Tibial artery (tissue), 4 donors: ENCODE measurements at regions not wholly inside any gene's neighbourhood (a gene's known extent, or its start where the extent isn't known, plus 50 kb on each side); places are given as distances from the start of the nearest gene placed in this dataset.

Experiments
- DNase-seq, 2 donors: peaks; one replicate each; pipeline ENCODE4 v3.0.0-alpha.2; 2019
- H3K27ac ChIP-seq, 2 donors: fragments of 200-600 bp; sonication (generic) in 1 of 2; 1 replicate in 1 of 2; 2 replicates in 1 of 2; pipeline ENCODE4 v1.5.1; 2018 to 2019; ENCODE audit warnings: mild to moderate bottlenecking in 1 of 2
- H3K27me3 ChIP-seq, 2 donors: fragments of 200-600 bp; sonication (generic) in 1 of 2; one replicate each; pipeline versions ENCODE4 v1.5.1 to v1.6.0; 2016 to 2019
- H3K36me3 ChIP-seq, 3 donors: fragments of 200-600 bp; sonication (generic) in 2 of 3; one replicate each; pipeline ENCODE4 v1.5.1; 2016 to 2019; ENCODE audit warnings: mild to moderate bottlenecking in 2 of 3
- H3K4me1 ChIP-seq, 4 donors: fragments of 200-600 bp; sonication (generic) in 2 of 4; 1 replicate in 3 of 4; 2 replicates in 1 of 4; pipeline ENCODE4 v1.5.1; 2016 to 2019
- H3K4me3 ChIP-seq, 2 donors: fragments of 200-600 bp; sonication (generic) in 1 of 2; 1 replicate in 1 of 2; 2 replicates in 1 of 2; pipeline ENCODE4 v1.5.1; 2018 to 2019; ENCODE audit warnings: mild to moderate bottlenecking in 2 of 2
- H3K9me3 ChIP-seq, 3 donors: fragments of 200-600 bp; sonication (generic) in 1 of 3; one replicate each; pipeline ENCODE4 v1.5.1; 2016 to 2019
- intact Hi-C: fragments of 100-400 bp; cut with DNase I; formaldehyde crosslinking; loops from one replicate; pipeline ENCODE4 v1.15.0; 2023; ENCODE audit warnings: low total_unique reads
- TF ChIP-seq, protein P1 (sequence below), 2 experiments: fragments of 200-600 bp in 1 of 2; fragments of 450-650 bp in 1 of 2; IDR thresholded peaks; one replicate each; pipeline ENCODE4 v1.5.1; 2017 to 2019; ENCODE audit warnings: antibody characterized with exemption in 2 of 2, mild to moderate bottlenecking in 1 of 2, moderate library complexity in 1 of 2

- Histone ChIP-seq H3K4me1 (no peaks in the 10 kb centered on the region), H3K36me3 (no peaks in the 10 kb centered on the region), H3K4me3 (no peak overlapping the region), H3K27me3 (peaks cover 0 to 8% of the 10 kb centered on the region in 2 donors), H3K27ac (no peak overlapping the region), H3K9me3 (no peaks in the 10 kb centered on the region)
- TF ChIP-seq, protein P1, sequence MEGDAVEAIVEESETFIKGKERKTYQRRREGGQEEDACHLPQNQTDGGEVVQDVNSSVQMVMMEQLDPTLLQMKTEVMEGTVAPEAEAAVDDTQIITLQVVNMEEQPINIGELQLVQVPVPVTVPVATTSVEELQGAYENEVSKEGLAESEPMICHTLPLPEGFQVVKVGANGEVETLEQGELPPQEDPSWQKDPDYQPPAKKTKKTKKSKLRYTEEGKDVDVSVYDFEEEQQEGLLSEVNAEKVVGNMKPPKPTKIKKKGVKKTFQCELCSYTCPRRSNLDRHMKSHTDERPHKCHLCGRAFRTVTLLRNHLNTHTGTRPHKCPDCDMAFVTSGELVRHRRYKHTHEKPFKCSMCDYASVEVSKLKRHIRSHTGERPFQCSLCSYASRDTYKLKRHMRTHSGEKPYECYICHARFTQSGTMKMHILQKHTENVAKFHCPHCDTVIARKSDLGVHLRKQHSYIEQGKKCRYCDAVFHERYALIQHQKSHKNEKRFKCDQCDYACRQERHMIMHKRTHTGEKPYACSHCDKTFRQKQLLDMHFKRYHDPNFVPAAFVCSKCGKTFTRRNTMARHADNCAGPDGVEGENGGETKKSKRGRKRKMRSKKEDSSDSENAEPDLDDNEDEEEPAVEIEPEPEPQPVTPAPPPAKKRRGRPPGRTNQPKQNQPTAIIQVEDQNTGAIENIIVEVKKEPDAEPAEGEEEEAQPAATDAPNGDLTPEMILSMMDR (IDR thresholded peaks at IDR 0.05): no peak
- intact Hi-C loops: no loop called here
- DNase-seq: peak in 1 of 2 donors; percentile 21
Observed at GRCh38 chr22:48248901-48249455, 1486.5 kb downstream of the TBC1D22A start.

DNA sequence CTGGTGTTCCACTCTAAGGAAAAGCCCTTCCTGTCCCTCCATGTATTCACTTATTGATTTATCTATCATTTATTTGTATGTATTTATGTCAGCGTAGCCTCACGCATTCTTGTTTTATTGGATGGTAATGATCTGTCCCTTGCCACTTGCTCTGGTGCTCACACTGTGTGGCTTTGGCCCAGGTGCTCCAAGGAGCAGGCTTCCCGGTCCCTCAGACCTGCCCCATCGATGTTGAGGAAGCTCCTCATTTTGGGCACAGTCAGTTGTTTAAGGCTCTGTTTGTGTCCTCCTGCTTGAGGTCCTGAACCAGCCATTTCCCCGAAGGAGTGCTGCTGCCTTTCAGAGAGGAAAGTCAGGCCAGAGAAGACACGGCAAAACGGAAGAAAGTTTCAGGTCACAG is 1485.4 kb downstream of the TBC1D22A start:
- Histone ChIP-seq H3K4me1 (no peaks in the 10 kb centered on the region), H3K27ac (no peak overlapping the region), H3K36me3 (no peaks in the 10 kb centered on the region), H3K9me3 (no peaks in the 10 kb centered on the region), H3K27me3 (no peaks in the 10 kb centered on the region), H3K4me3 (no peak overlapping the region)
- intact Hi-C loops: no loop called here
- DNase-seq: peak in 1 of 2 donors; percentile 28
- TF ChIP-seq, protein P1 (IDR thresholded peaks at IDR 0.05): no peak

DNA sequence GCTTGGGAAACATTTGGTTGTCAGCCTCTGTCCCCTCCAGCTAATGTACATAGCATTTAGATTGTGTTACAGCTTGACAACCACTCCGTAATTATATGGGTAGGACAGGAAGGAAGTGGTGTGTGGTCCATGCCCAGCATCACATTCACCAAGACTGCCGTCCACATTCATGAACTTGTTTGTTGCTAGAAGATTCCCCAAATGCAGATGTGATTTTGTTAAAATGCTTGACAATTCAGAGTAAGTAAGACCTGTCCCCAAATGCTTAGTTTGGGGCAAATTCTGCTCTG is 1482.7 kb downstream of the TBC1D22A start:
- Histone ChIP-seq H3K9me3 (no peaks in the 10 kb centered on the region), H3K4me1 (no peaks in the 10 kb centered on the region), H3K36me3 (no peaks in the 10 kb centered on the region), H3K4me3 (no peak overlapping the region), H3K27ac (no peak overlapping the region), H3K27me3 (peaks cover 0 to 2% of the 10 kb centered on the region in 2 donors)
- DNase-seq: no peak
- intact Hi-C loops: no loop called here
- TF ChIP-seq, protein P1 (IDR thresholded peaks at IDR 0.05): no peak

DNA sequence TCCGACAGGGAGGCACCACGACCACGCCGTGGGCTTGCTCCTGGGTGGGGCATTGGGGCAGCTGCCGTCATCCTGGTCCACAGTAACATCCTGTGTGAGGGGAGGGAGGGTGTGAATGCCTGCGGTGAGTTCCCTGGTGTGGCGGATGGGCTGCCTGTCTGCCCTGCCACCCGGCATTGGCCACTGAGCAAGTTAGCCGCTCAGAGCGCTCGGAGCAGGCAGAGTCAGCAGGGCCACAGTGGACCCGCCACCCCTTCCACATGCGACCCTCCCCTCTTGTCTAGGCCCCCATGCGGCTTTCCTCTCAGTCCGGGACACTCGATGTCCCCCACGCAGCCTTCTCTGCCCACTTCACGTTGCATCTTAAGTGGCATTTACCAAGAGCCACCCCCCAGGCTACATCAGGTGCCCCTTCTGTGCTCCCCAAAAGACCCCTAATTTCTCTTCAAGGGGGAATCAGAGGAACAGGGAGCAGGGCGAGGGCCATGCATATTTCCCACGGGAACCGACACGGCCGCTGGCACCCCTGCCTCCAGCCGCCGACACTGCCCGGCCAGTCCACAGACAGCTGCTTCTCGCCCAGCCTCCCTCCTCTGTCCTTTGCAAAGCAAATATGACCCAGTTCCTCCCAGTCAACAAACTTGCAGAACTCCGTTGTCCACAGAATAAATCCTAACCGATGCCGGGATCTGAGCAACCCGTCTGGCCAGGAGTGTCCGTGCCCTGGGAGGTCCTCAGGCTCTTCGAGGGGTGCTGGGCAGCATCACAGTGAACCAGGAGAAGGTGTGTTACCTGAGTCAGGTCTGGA is 1482.1 kb downstream of the TBC1D22A start:
- H3K27ac ChIP-seq: no peak overlapping the region
- no peak overlapping the region for H3K4me3 ChIP-seq
- TF ChIP-seq, protein P1 (IDR thresholded peaks at IDR 0.05): no peak
- peak in 1 of 2 donors; percentile 55 for DNase-seq
- H3K4me1 ChIP-seq: no peaks in the 10 kb centered on the region
- H3K27me3 ChIP-seq: peaks cover 0 to 2% of the 10 kb centered on the region in 2 donors
- intact Hi-C loops: no loop called here
- no peaks in the 10 kb centered on the region for H3K9me3 ChIP-seq
- no peaks in the 10 kb centered on the region for H3K36me3 ChIP-seq

DNA sequence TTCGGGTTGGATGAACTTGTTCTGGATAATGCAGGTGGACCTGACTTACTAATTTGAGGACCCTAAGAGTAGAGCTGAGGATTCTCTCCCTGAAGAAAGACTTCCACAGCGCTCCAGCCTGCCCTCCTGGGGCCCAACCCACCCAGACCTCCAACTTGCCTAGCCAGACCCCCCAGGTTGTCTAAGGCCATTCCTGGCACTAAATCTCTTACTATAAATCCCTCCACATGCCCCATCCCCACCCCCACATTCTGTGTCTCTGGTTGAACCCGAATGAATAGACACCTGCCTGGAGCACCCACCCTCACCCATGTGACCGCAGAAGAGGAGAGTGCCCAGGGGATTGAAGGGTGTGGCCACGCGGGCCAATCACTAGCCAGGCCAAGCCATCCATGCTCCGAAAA is 1480.0 kb downstream of the TBC1D22A start:
- TF ChIP-seq, protein P1 (IDR thresholded peaks at IDR 0.05): no peak
- Histone ChIP-seq H3K9me3 (no peaks in the 10 kb centered on the region), H3K4me3 (no peak overlapping the region), H3K27me3 (peaks cover 0 to 6% of the 10 kb centered on the region in 2 donors), H3K4me1 (no peaks in the 10 kb centered on the region), H3K36me3 (no peaks in the 10 kb centered on the region), H3K27ac (no peak overlapping the region)
- DNase-seq: peak in 1 of 2 donors; percentile 29
- intact Hi-C loops: no loop called here
